HEK293 (cell line): ENCODE measurements at regions not wholly inside any gene's neighbourhood (a gene's known extent, or its start where the extent isn't known, plus 50 kb on each side); places are given as distances from the start of the nearest gene placed in this dataset.

ENCODE experiments used
- CTCF ChIA-PET: fragments of 350-600 bp; formaldehyde crosslinking; extraction: SDS; loops from one replicate; lab custom pipeline; 2021; ENCODE audit warnings: antibody characterized with exemption; lab: Yijun Ruan, JAX
- POLR2A ChIA-PET: fragments of 300-600 bp; formaldehyde crosslinking; extraction: SDS; loops from one replicate; lab custom pipeline; 2020; ENCODE audit warnings: antibody characterized with exemption, inconsistent platforms; lab: Yijun Ruan, JAX
- H3K27ac ChIP-seq: fragments of 200-500 bp; sonication (Bioruptor generic); 2 replicates; pipeline ENCODE4 v1.5.1; 2014; ENCODE audit warnings: low read depth, low read length, control low read depth, inconsistent platforms; ENCODE audit errors: extremely low read depth
- H3K36me3 ChIP-seq, 2 experiments: fragments of 200-500 bp in 1 of 2; sonication (Bioruptor generic) in 1 of 2; 1 replicate in 1 of 2; 2 replicates in 1 of 2; pipeline ENCODE4 v1.5.1; 2014 to 2017; ENCODE audit warnings: inconsistent platforms in 2 of 2, low read length in 2 of 2; ENCODE audit not compliant: control insufficient read depth in 2 of 2, insufficient read depth in 1 of 2
- H3K4me1 ChIP-seq: fragments of 200-500 bp; sonication (Bioruptor generic); 2 replicates; pipeline ENCODE4 v1.5.1; 2014; ENCODE audit warnings: mild to moderate bottlenecking, low read length, inconsistent platforms; ENCODE audit not compliant: control insufficient read depth, insufficient read depth
- H3K4me3 ChIP-seq: 2 replicates; pipeline ENCODE4 v1.5.1; 2011; ENCODE audit warnings: low read depth, mild to moderate bottlenecking, control low read depth, low read length, moderate library complexity
- H3K9me3 ChIP-seq: fragments of 200-500 bp; sonication (Bioruptor generic); 2 replicates; pipeline ENCODE4 v1.5.1; 2014; ENCODE audit warnings: low read depth, low read length, inconsistent platforms; ENCODE audit not compliant: control insufficient read depth, insufficient read depth
- OVOL3 ChIP-seq: fragments of 450-650 bp; formaldehyde crosslinking; IDR thresholded peaks from 2 replicates; pipeline ENCODE4 v1.5.1; 2016; ENCODE audit warnings: missing biosample characterization, missing genetic modification characterization
- PRDM1 ChIP-seq: fragments of 450-650 bp; formaldehyde crosslinking; IDR thresholded peaks from 2 replicates; pipeline ENCODE4; 2016; ENCODE audit warnings: missing biosample characterization, missing genetic modification characterization
- PRDM4 ChIP-seq: fragments of 450-650 bp; formaldehyde crosslinking; IDR thresholded peaks from 2 replicates; pipeline ENCODE4 v1.5.1; 2017; ENCODE audit warnings: missing biosample characterization, missing genetic modification characterization
- SCRT2 ChIP-seq: fragments of 450-650 bp; formaldehyde crosslinking; IDR thresholded peaks from 2 replicates; pipeline ENCODE4 v1.5.1; 2016; ENCODE audit warnings: missing biosample characterization, missing genetic modification characterization
- ZBTB1 ChIP-seq: fragments of 450-650 bp; formaldehyde crosslinking; IDR thresholded peaks from 2 replicates; pipeline ENCODE4 v1.5.1; 2016; ENCODE audit warnings: missing biosample characterization, missing genetic modification characterization
- ZBTB21 ChIP-seq: fragments of 450-650 bp; formaldehyde crosslinking; IDR thresholded peaks from 2 replicates; pipeline ENCODE4 v1.5.1; 2017; ENCODE audit warnings: missing biosample characterization, missing genetic modification characterization
- ZFP41 ChIP-seq: fragments of 450-650 bp; formaldehyde crosslinking; IDR thresholded peaks from 2 replicates; pipeline ENCODE4 v1.5.1; 2016; ENCODE audit warnings: missing biosample characterization, missing genetic modification characterization, borderline replicate concordance
- ZNF138 ChIP-seq: fragments of 450-650 bp; formaldehyde crosslinking; IDR thresholded peaks from 2 replicates; pipeline ENCODE4 v1.5.1; 2016; ENCODE audit warnings: missing biosample characterization, missing genetic modification characterization, borderline replicate concordance
- ZNF16 ChIP-seq: fragments of 450-650 bp; formaldehyde crosslinking; IDR thresholded peaks from 2 replicates; pipeline ENCODE4 v1.5.1; 2016; ENCODE audit warnings: low read depth, missing biosample characterization, missing genetic modification characterization
- ZNF26 ChIP-seq: fragments of 450-650 bp; formaldehyde crosslinking; IDR thresholded peaks from 2 replicates; pipeline ENCODE4 v1.5.1; 2016; ENCODE audit warnings: missing biosample characterization, missing genetic modification characterization
- ZNF354C ChIP-seq: fragments of 450-650 bp; formaldehyde crosslinking; IDR thresholded peaks from 2 replicates; pipeline ENCODE4 v1.5.1; 2016; ENCODE audit warnings: missing biosample characterization, missing genetic modification characterization, low read depth, borderline replicate concordance
- ZNF48 ChIP-seq: fragments of 450-650 bp; formaldehyde crosslinking; IDR thresholded peaks from 2 replicates; pipeline ENCODE4 v1.5.1; 2016; ENCODE audit warnings: missing biosample characterization, missing genetic modification characterization
- ZNF529 ChIP-seq: fragments of 450-650 bp; formaldehyde crosslinking; IDR thresholded peaks from 2 replicates; pipeline ENCODE4 v1.5.1; 2017; ENCODE audit warnings: missing genetic modification characterization, missing biosample characterization; ENCODE audit not compliant: insufficient replicate concordance
- ZNF664 ChIP-seq: fragments of 450-650 bp; formaldehyde crosslinking; IDR thresholded peaks from 2 replicates; pipeline ENCODE4 v1.5.1; 2016; ENCODE audit warnings: missing biosample characterization, missing genetic modification characterization
- ZNF791 ChIP-seq: fragments of 450-650 bp; formaldehyde crosslinking; IDR thresholded peaks from 2 replicates; pipeline ENCODE4 v1.5.1; 2016; ENCODE audit warnings: missing biosample characterization, missing genetic modification characterization
- ZSCAN16 ChIP-seq: fragments of 450-650 bp; formaldehyde crosslinking; IDR thresholded peaks from 2 replicates; pipeline ENCODE4 v1.5.1; 2016; ENCODE audit warnings: missing biosample characterization, missing genetic modification characterization
- ZSCAN30 ChIP-seq: fragments of 450-650 bp; IDR thresholded peaks from 2 replicates; pipeline ENCODE4 v1.5.1; 2018; ENCODE audit warnings: missing biosample characterization, mild to moderate bottlenecking, missing genetic modification characterization, moderate library complexity
- ZXDB ChIP-seq: fragments of 450-650 bp; formaldehyde crosslinking; IDR thresholded peaks from 2 replicates; pipeline ENCODE4 v1.5.1; 2016; ENCODE audit warnings: missing biosample characterization, missing genetic modification characterization
- TF ChIP-seq, protein P1 (sequence below): fragments of 450-650 bp; formaldehyde crosslinking; IDR thresholded peaks from 2 replicates; pipeline ENCODE4 v1.5.1; 2016; ENCODE audit warnings: missing biosample characterization, missing genetic modification characterization, borderline replicate concordance
- TF ChIP-seq, protein P2 (sequence below): IDR thresholded peaks from 2 replicates; pipeline ENCODE4 v1.6.1; 2011; ENCODE audit warnings: mild to moderate bottlenecking, low read depth, low read length, borderline replicate concordance
- TF ChIP-seq, protein P3 (sequence below): fragments of 450-650 bp; formaldehyde crosslinking; IDR thresholded peaks from 2 replicates; pipeline ENCODE4 v1.5.1; 2016; ENCODE audit warnings: missing biosample characterization, missing genetic modification characterization

DNA sequence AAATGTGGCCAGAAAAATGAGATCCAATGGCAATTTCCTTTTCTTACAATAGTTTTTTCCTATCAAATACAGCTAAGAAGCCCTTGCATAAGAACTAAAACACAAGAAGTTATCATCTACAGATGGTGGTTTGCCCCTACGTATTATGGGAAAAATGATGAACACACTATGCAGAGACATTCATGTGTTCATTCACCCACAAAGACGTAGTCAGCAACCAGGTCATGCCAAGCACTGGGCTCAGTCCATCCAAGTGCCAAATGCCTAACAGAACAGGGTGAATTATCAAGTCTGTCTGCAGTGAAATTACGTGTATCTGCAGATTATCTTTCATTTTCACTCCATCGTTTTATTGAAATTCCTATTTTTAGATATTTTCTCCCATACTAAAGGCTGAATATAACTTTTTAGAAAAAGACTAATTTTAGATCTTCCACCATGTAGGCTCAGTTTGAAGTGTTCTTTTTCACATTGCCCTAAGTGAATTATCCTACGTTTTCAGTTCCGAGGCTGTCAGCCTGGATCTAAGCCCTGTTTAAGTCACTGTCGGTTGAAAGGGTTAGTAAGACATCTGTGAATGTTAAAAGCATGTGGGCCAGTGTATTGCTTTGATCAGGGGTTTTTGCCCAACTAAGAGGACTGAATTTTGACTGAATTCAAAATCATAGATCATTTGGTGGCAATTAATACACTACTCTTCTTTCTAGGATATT is 78.1 kb upstream of the DHX40 start (continued):
- no peak for TF ChIP-seq ZNF16 (tag by site-specific recombination)
- no peak for TF ChIP-seq ZNF791 (tag by site-specific recombination)
- no peak for TF ChIP-seq OVOL3
- TF ChIP-seq ZNF48 (tag by site-specific recombination) = no peak
- TF ChIP-seq ZBTB21 (tag by site-specific recombination) = no peak
- TF ChIP-seq, protein P1, sequence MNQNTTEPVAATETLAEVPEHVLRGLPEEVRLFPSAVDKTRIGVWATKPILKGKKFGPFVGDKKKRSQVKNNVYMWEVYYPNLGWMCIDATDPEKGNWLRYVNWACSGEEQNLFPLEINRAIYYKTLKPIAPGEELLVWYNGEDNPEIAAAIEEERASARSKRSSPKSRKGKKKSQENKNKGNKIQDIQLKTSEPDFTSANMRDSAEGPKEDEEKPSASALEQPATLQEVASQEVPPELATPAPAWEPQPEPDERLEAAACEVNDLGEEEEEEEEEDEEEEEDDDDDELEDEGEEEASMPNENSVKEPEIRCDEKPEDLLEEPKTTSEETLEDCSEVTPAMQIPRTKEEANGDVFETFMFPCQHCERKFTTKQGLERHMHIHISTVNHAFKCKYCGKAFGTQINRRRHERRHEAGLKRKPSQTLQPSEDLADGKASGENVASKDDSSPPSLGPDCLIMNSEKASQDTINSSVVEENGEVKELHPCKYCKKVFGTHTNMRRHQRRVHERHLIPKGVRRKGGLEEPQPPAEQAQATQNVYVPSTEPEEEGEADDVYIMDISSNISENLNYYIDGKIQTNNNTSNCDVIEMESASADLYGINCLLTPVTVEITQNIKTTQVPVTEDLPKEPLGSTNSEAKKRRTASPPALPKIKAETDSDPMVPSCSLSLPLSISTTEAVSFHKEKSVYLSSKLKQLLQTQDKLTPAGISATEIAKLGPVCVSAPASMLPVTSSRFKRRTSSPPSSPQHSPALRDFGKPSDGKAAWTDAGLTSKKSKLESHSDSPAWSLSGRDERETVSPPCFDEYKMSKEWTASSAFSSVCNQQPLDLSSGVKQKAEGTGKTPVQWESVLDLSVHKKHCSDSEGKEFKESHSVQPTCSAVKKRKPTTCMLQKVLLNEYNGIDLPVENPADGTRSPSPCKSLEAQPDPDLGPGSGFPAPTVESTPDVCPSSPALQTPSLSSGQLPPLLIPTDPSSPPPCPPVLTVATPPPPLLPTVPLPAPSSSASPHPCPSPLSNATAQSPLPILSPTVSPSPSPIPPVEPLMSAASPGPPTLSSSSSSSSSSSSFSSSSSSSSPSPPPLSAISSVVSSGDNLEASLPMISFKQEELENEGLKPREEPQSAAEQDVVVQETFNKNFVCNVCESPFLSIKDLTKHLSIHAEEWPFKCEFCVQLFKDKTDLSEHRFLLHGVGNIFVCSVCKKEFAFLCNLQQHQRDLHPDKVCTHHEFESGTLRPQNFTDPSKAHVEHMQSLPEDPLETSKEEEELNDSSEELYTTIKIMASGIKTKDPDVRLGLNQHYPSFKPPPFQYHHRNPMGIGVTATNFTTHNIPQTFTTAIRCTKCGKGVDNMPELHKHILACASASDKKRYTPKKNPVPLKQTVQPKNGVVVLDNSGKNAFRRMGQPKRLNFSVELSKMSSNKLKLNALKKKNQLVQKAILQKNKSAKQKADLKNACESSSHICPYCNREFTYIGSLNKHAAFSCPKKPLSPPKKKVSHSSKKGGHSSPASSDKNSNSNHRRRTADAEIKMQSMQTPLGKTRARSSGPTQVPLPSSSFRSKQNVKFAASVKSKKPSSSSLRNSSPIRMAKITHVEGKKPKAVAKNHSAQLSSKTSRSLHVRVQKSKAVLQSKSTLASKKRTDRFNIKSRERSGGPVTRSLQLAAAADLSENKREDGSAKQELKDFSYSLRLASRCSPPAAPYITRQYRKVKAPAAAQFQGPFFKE (tag by site-specific recombination) = no peak
- TF ChIP-seq PRDM1 = no peak
- no peak for TF ChIP-seq PRDM4 (tag by site-specific recombination)
- no peak for TF ChIP-seq ZNF138 (tag by site-specific recombination)
- TF ChIP-seq ZNF664 = no peak
- TF ChIP-seq ZFP41 = no peak
- TF ChIP-seq, all 188 proteins: peak for 0

GRCh38 chr17:59488805-59489204 is 76.6 kb upstream of the DHX40 start:
- Histone ChIP-seq H3K4me1 (no peaks in the 10 kb centered on the region), H3K27ac (no peak overlapping the region), H3K36me3 (no peaks in the 10 kb centered on the region)
- TF ChIP-seq, protein P2, sequence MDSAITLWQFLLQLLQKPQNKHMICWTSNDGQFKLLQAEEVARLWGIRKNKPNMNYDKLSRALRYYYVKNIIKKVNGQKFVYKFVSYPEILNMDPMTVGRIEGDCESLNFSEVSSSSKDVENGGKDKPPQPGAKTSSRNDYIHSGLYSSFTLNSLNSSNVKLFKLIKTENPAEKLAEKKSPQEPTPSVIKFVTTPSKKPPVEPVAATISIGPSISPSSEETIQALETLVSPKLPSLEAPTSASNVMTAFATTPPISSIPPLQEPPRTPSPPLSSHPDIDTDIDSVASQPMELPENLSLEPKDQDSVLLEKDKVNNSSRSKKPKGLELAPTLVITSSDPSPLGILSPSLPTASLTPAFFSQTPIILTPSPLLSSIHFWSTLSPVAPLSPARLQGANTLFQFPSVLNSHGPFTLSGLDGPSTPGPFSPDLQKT = no peak
- TF ChIP-seq ZNF354C (tag by site-specific recombination) = no peak
- TF ChIP-seq, all 188 proteins: peak for 0
- H3K4me3 ChIP-seq = no peak overlapping the region
- POLR2A ChIA-PET = no interaction called here
- CTCF ChIA-PET = interaction anchor here (0.9 kb wide), 1 partner anchor 10 kb away, joined by 3 read pairs; no protein-coding TSS in a partner anchor
- H3K9me3 ChIP-seq = no peaks in the 10 kb centered on the region

DNA sequence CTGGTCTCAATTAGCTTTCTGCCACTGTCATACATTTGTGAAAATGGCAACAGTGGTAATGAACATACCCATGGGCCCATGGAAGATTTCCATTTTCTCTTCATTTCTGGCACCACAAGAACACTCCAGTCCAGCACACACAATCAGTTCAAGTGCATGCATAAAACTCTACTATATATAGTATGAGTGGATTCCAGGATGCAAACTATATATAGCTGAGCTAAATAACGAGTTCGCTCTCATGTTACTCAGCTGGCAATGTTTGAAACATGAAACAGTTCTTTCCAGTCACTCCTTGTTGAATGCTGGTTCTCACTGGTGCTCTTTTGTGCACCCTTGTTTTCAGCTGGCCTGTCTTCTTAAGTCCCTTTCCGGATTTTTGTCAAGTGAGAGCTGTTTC is 75.2 kb upstream of the DHX40 start:
- CTCF ChIA-PET = interaction anchor here (0.5 to 1.3 kb wide), 5 partner anchors 17 to 859 kb away, joined by 3 to 6 read pairs (median 3); no protein-coding TSS in a partner anchor
- POLR2A ChIA-PET = interaction anchor here (0.7 kb wide), 1 partner anchor 15 kb away, joined by 3 read pairs; no protein-coding TSS in a partner anchor
- no peak for TF ChIP-seq SCRT2 (tag by site-specific recombination)
- no peak for TF ChIP-seq ZSCAN30 (tag by site-specific recombination)
- TF ChIP-seq ZBTB1 = no peak
- TF ChIP-seq ZSCAN16 (tag by site-specific recombination) = no peak
- TF ChIP-seq ZXDB (tag by site-specific recombination) = no peak
- TF ChIP-seq ZNF26 (tag by site-specific recombination) = no peak
- no peak for TF ChIP-seq ZNF529 (tag by site-specific recombination)
- TF ChIP-seq, protein P3, sequence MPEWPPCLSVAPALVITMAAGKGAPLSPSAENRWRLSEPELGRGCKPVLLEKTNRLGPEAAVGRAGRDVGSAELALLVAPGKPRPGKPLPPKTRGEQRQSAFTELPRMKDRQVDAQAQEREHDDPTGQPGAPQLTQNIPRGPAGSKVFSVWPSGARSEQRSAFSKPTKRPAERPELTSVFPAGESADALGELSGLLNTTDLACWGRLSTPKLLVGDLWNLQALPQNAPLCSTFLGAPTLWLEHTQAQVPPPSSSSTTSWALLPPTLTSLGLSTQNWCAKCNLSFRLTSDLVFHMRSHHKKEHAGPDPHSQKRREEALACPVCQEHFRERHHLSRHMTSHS (tag by site-specific recombination) = no peak

More for the DNA sequence above, 75.2 kb upstream of the DHX40 start:
- no peak overlapping the region for H3K4me3 ChIP-seq
- H3K27ac ChIP-seq = no peak overlapping the region
- H3K9me3 ChIP-seq = no peaks in the 10 kb centered on the region
- no peaks in the 10 kb centered on the region for H3K36me3 ChIP-seq
- no peaks in the 10 kb centered on the region for H3K4me1 ChIP-seq
